SKM-1 treated with dmso at 0.1 percent for 144 hours (cell line): ENCODE measurements at regions not wholly inside any gene's neighbourhood (a gene's known extent, or its start where the extent isn't known, plus 50 kb on each side); places are given as distances from the start of the nearest gene placed in this dataset.
"Not testable (repeated sequence)": the region's sequence is repeated elsewhere in the genome, so short reads cannot be mapped to it uniquely, and the experiment has no call there.

ENCODE experiments used
- DNase-seq: peaks from one replicate; lab custom pipeline; 2025; ENCODE audit not compliant: unreplicated experiment; lab: John Stamatoyannopoulos, UW

GRCh38 chr15:88965097-88965496 is 51.9 kb upstream of the MFGE8 start:
- DNase-seq, result not testable (repeated sequence)

DNA sequence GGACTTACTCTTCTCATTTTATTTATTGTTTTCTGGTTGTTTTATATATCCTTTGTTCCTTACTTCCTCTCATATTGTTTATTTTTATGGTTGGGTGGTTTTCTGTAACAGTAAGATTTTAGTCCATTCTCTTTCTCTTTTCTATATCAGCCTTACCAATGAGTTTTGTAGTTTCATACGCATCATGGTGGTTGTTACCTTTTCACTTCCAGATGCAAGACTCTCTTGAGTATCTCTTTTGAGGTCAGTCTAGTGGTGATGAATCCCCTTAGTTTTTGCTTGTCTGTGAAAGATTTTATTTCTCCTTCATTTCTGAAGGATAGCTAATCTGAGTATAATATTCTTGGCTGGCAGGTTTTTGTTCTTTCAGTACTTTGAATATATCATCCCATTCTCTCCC is 57.1 kb upstream of the MFGE8 start:
- no peak for DNase-seq

- DNase-seq, result no peak
Measured at GRCh38 chr15:88974392-88974791, 61.2 kb upstream of the MFGE8 start.

- DNase-seq, result no peak
Measured at GRCh38 chr15:88975891-88976290, 62.7 kb upstream of the MFGE8 start.

DNA sequence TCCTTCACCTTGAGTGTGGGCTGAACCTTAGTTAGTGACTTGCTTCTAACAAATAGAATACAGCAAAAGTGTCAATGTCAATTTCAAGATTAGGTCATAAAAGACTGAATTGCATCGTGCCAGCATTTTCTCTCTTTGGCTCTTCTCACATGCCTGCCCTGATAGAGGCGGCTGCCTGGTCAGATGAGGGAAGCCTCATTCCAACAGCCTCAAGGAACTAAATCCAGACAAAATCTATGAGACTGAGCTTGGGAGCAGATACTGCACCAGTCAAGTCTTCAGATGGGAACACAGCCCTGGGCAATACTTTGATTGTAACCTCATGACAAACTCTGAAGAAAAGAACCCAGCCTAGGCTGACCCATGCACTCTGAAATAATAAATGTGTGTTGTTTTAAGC is 63.5 kb upstream of the MFGE8 start:
- no peak for DNase-seq

DNA sequence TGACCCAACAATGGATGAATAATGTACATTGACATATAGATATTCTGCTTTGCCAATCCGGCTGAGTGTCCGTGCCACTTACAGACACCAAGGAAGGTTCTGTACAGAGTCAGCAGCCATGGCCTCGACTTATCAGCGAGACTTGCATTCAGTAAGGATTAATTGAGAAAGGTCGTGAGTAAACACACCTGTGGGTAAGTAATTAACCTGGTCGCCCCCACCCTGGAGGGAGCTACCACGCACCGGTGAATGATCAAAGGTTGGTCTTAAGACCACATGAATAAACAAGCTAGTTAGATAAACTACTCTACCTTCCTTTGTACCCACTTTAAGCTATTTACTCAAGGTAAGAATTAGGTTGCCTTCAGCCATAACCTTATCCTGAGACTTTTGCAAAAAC is 66.5 kb upstream of the MFGE8 start:
- DNase-seq, result no peak

DNA sequence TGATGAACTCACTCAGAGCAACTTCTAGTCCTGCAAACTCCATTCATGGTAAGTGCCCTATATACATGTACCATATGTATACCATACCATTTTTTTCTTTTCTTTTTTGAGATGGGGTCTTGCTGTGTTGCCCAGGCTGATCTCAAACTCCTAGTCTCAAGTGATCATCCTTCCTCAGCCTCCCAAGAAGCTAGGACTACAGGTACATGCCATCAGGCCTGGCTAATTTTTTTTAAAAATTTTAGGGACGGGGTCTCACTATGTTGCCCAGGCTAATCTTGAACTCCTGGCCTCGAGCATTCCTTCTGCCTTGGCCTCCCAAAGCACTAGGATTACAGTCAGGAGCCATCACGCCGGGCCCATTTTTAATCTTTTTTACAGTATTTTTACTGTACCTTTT is 67.3 kb upstream of the MFGE8 start:
- DNase-seq, result no peak

DNA sequence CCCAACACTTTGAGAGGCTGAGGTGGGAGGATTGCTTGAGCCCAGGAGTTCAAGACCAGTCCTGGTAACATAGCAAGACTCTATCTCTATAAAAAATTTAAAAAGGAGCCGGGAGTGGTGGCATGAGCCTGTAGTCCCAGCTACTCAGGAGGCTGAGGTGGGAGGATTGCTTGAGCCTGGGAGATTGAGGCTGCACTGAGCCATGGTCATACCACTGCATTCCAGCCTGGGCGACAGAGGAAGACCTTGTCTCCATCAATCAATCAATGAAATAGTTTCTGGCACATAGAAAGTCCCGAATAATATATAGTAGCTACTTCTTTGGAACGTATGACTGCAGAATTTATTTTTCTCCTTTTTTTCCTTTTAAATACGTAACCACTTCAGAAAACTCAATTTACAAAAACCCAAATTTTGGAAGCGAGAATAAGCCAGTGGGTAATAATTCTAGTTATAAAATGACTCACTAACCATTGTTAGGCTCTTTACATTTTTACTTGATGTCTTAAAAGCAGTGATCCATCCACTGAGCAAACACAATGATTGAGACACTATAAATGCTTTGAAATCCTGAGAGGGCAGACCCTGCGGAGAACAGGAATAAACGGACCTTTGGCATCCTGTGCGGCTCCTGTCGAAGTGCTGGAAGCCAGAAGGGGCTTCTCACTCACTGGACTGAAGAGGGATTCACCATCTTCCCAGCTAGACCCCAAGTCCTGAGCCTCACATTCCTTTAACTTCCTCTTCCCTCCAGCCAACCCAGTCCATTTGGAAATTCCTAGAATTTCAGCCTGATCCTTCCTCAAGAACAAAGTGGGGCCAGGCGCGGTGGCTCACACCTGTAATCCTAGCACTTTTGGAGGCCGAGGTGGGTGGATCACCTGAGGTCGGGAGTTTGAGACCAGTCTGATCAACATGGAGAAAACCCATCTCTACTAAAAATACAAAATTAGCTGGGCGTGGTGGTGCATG is 68.4 kb upstream of the MFGE8 start:
- no peak for DNase-seq

DNA sequence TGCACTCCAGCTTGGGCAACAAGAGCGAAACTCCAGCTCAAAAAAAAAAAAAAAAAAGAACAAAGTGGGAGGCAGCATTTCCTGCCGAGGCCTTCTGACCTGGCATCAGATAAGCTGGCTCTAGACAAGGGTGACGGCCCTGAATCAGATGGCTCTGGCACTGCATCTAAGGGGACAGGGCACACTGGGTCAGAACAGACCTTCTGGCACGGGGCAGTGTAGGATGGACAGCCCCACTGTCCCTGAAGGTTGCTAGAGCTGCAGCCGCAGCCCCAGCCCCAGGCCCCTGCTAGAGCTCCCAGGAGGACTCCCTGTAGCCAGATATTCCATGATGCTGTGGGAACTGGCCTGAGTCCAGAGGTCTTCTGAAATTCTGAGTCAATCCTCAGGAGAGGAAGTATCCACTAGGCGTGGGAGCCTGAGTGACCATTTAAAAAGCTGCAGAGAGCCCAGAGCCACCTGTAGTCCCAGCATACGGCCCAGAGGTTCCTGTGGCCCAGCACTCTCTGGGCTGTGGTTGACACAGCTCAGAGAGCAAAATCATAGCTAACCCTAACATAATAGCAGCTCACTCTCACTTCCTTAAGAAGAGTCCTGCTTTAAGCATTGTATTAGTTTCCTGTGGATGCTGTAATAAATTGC is 69.2 kb upstream of the MFGE8 start:
- no peak for DNase-seq

DNA sequence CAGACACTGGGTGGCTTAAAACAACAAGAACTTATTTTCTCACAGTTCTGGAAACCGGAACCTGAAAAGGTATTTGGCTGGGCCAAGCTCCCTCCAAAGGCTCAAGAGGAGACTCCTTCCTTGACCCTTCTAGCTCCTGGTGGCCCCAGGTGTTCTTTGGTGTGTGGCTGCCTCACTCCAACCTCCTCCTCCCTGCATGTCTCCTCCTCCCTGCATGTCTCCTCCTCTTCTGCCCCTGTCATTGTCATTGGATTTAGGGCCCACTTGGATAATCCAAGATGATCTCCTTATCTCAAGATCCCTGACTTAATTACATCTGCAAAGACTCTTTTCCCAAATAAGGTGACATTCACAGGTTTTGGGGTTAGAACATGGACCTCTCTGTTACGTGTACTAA is 69.8 kb upstream of the MFGE8 start:
- DNase-seq, result no peak

- no peak for DNase-seq
Measured at GRCh38 chr15:88983861-88984429, 70.8 kb upstream of the MFGE8 start.

GRCh38 chr15:88985547-88986393 is 72.6 kb upstream of the MFGE8 start:
- DNase-seq, result no peak

DNA sequence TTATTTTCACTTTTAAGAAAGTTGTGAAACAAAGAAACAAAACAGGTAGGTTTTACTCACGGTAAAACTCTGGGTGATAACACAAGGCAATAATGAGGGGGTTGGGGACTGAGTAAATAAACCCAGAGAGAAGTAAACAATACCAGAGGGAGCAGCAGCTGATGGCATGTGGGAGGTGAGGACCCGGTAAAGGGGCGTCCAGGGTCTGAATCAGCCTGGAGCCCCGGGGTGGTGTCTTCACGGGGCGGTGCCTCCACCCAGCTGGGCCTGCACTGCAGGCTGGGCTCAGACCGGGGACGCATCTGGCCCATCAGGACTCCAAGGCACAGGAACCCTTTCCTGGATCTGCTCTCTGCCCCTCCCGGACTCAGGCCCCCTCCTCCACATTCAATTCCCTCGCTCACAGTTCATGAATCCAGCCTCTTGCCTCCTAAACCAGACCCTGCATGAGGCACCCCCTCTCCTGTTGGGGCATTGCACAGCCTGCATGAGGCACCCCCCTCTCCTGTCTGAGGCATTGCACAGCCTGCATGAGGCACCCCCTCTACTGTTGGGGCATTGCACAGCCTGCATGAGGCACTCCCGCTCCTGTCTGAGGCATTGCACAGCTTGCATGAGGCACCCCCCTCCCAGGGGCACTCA is 73.9 kb upstream of the MFGE8 start:
- DNase-seq, result no peak

DNA sequence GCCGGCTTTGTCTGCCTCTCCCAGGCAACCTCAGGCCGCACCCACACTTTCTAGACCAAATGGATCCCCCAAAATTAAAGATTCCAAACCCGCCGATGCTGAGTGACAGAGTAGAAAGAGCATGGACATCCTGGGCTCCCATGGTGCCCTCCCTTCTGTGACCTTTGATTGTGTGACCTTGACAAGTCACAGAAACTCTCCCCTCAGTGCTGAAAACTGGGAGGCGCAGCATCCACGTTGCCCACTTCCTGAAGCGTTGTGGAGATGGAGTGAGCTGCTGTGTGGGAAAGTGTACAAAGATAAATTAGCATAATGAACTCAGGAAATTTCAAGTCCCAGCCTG is 74.4 kb upstream of the MFGE8 start:
- no peak for DNase-seq

- DNase-seq, result no peak
Measured at GRCh38 chr15:88987934-88988671, 74.9 kb upstream of the MFGE8 start.

GRCh38 chr15:88989578-88989977 is 76.4 kb upstream of the MFGE8 start:
- DNase-seq, result no peak

- DNase-seq, result no peak
Measured at GRCh38 chr15:88990185-88990679, 77.1 kb upstream of the MFGE8 start.

DNA sequence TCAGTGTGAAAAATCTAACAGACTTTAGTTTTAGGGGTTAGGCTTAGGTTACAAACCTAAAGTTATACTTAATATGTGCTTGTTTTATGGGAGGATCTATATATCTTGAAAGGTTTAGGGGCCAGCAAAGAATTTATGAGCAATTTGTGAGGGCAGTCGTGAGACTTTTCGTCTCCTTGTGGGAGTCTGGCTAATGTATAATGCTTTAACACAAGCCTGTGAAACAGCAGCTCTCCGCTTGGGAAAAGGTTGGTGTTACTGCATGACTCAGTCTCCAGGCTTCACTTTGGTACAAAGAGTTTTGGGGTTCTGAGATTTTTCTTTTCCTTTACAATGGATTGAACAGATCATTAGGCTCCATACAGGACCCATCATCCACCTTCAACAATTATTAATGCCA is 79.0 kb upstream of the MFGE8 start:
- DNase-seq, result no peak

DNA sequence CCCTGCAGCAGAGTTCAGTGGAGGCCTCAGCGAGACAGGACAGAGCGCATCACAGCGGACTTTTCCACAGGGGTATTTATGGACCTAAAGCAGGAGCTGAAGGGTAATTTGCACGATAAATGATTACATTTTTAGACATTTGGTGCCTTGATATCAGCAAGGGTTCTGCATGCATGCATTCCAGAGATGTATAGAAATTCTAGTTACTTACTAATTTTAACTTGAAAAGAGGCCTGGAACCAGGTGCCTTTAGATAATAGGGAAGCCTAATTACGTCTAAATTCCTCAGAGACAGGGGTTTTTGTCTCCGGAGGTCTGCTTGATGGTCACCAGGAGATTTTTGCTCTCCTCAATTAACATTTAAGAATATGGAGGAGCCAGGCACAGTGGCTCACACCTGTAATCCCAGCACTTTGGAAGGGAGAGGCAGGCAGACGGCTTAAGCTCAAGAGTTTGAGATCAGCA is 79.8 kb upstream of the MFGE8 start:
- DNase-seq, result no peak

DNA sequence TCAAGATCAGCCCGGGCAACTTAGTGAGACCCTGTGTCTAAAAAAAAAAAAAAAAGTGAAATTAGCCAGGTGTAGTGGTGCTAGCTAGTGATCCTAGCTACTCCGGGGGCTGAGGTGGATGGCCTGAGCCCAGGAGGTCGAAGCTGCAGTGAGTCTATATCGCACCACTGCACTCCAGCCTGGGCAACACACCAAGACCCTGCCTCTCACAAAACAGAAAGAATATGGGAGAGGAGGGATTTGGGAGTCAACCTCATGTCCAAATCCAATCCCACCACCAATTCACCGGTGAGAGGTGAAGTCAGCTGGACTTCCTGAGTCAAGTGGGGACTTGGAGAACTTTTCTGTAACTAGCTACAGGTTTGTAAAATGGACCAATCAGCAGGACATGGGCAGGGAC is 80.5 kb upstream of the MFGE8 start:
- DNase-seq, result no peak
